ENCODE measurements at regions not wholly inside any gene's neighbourhood (a gene's known extent, or its start where the extent isn't known, plus 50 kb on each side); places are given as distances from the start of the nearest gene placed in this dataset.

- BruUV-seq (replicated peaks): no TSS peak
- H3K4me1 ChIP-seq (replicated peaks in 1 of 2; ENCODE audit: control insufficient read depth in 2 of 2, insufficient read depth in 2 of 2, low read length in 2 of 2): no peaks in the 10 kb centered on the region
- no peak overlapping the region for H2AFZ ChIP-seq (ENCODE audit: low read depth, low read length)
- H3K9me1 ChIP-seq (ENCODE audit: control insufficient read depth, insufficient read depth, low read length): no peaks in the 10 kb centered on the region
- H3K27me3 ChIP-seq (ENCODE audit: control insufficient read depth in 2 of 2, insufficient read depth in 2 of 2, low read length in 2 of 2): no peaks in the 10 kb centered on the region; a peak in 1 of 5 replicates
- H4K20me1 ChIP-seq (replicated peaks; ENCODE audit: control insufficient read depth, insufficient read depth, low read length): no peaks in the 10 kb centered on the region
- no peak for TF ChIP-seq BRCA1 (IDR thresholded peaks at IDR 0.05)
- TF ChIP-seq BRCA1 (CRISPR knock-in tag; IDR thresholded peaks at IDR 0.05): no peak
- TF ChIP-seq RFX7 (CRISPR knock-in tag; IDR thresholded peaks at IDR 0.05): no peak
- no peak for TF ChIP-seq HSF4 (CRISPR knock-in tag; IDR thresholded peaks at IDR 0.05; ENCODE audit: borderline replicate concordance)
- no peak for TF ChIP-seq HDAC1 (IDR thresholded peaks at IDR 0.05)
- TF ChIP-seq DDX20 (tag; IDR thresholded peaks at IDR 0.05; ENCODE audit: low read depth): no peak
- no peak for TF ChIP-seq SAP30 (IDR thresholded peaks at IDR 0.05; ENCODE audit: borderline replicate concordance, insufficient read depth, low read depth, low read length, poor library complexity, severe bottlenecking)
- TF ChIP-seq NR4A1 (CRISPR knock-in tag; IDR thresholded peaks at IDR 0.05): no peak
- no peak for TF ChIP-seq NR4A1 (tag; IDR thresholded peaks at IDR 0.05)
- TF ChIP-seq TRIM24 (IDR thresholded peaks at IDR 0.05): no peak
- no peak overlapping the region for H3K9ac ChIP-seq (ENCODE audit: insufficient read depth in 1 of 2, low read depth in 2 of 2, low read length in 2 of 2)
- no peak overlapping the region for H3K4me3 ChIP-seq
- in situ Hi-C loops (cut with MboI): no loop called here
- no peaks in the 10 kb centered on the region for H3K9me3 ChIP-seq (replicated peaks; ENCODE audit: control insufficient read depth, insufficient read depth, low read depth, low read length)
- WGBS (ENCODE audit: insufficient coverage, low coverage, missing lambda C conversion rate): 0% methylated on average over 2 of the region's 2 CpGs
- no peak overlapping the region for H3K4me2 ChIP-seq (ENCODE audit: insufficient read depth, low read length)
- intact Hi-C loops (cut with micrococcal nuclease): no loop called here
- ChIA-PET CTCF (ENCODE audit: low intra/inter-chr PET ratio) (no interaction called here), POLR2A (no interaction called here)
- no peak overlapping the region for H3K27ac ChIP-seq (ENCODE audit: extremely low read depth, low read depth, low read length)
- DNase-seq (ENCODE audit: extremely low read depth in 1 of 4, low spot score in 3 of 4) (no peak), ATAC-seq (no peak), FAIRE-seq (no peak)
- H3K79me2 ChIP-seq (ENCODE audit: control insufficient read depth, insufficient read depth, low read length): no peaks in the 10 kb centered on the region
- H3K36me3 ChIP-seq (ENCODE audit: control insufficient read depth, insufficient read depth, low read length): no peaks in the 10 kb centered on the region
Observed at GRCh38 chr16:22711847-22712246, 102.1 kb upstream of the HS3ST2 start.

All from K562 (cell line).